GM21576 (cell line): ENCODE measurements at regions not wholly inside any gene's neighbourhood (a gene's known extent, or its start where the extent isn't known, plus 50 kb on each side); places are given as distances from the start of the nearest gene placed in this dataset.

Experiments used
- ATAC-seq: cut with Tn5 transposase; IDR thresholded peaks from one replicate; pipeline ENCODE4 v1.9.1; 2021; ENCODE audit warnings: mild to moderate bottlenecking, moderate library complexity; ENCODE audit not compliant: unreplicated experiment

- ATAC-seq, result no peak
These were observed 220.7 kb upstream of the DIO3 start for GRCh38 chr14:101340556-101340955.

- ATAC-seq, result no peak
These were observed 213.2 kb upstream of the DIO3 start for GRCh38 chr14:101347893-101348777.

GRCh38 chr14:101349108-101349507 lies 212.2 kb upstream of the DIO3 start:
- ATAC-seq, result no peak

GRCh38 chr14:101350021-101350420 lies 211.3 kb upstream of the DIO3 start:
- ATAC-seq, result no peak

GRCh38 chr14:101350691-101351090 lies 210.6 kb upstream of the DIO3 start:
- no peak for ATAC-seq

- ATAC-seq, result no peak
These were observed 210.1 kb upstream of the DIO3 start for GRCh38 chr14:101351146-101351545.

GRCh38 chr14:101351769-101352168 lies 209.5 kb upstream of the DIO3 start:
- ATAC-seq, result no peak

GRCh38 chr14:101352567-101352966 lies 208.7 kb upstream of the DIO3 start:
- no peak for ATAC-seq

GRCh38 chr14:101353422-101353821 lies 207.9 kb upstream of the DIO3 start:
- no peak for ATAC-seq

- no peak for ATAC-seq
These were observed 206.6 kb upstream of the DIO3 start for GRCh38 chr14:101354726-101355125.

- no peak for ATAC-seq
These were observed 206.0 kb upstream of the DIO3 start for GRCh38 chr14:101355284-101355683.

- ATAC-seq, result no peak
These were observed 204.3 kb upstream of the DIO3 start for GRCh38 chr14:101357038-101357437.

- ATAC-seq, result no peak
These were observed 203.6 kb upstream of the DIO3 start for GRCh38 chr14:101357559-101358319.

GRCh38 chr14:101358320-101359125 lies 202.8 kb upstream of the DIO3 start:
- no peak for ATAC-seq

- ATAC-seq, result no peak
These were observed 201.9 kb upstream of the DIO3 start for GRCh38 chr14:101359221-101360053.

GRCh38 chr14:101360054-101360911 lies 201.0 kb upstream of the DIO3 start:
- no peak for ATAC-seq

GRCh38 chr14:101361044-101361443 lies 200.3 kb upstream of the DIO3 start:
- ATAC-seq, result no peak

- ATAC-seq, result no peak
These were observed 199.6 kb upstream of the DIO3 start for GRCh38 chr14:101361451-101362433.
